NCI-H146 treated with DMSO at 0.1 percent for 48 hours (cell line): ENCODE measurements at regions not wholly inside any gene's neighbourhood (a gene's known extent, or its start where the extent isn't known, plus 50 kb on each side); places are given as distances from the start of the nearest gene placed in this dataset.
"Not testable (repeated sequence)": the region's sequence is repeated elsewhere in the genome, so short reads cannot be mapped to it uniquely, and the experiment has no call there.

Experiments
- DNase-seq: peaks from one replicate; lab custom pipeline; 2025; ENCODE audit not compliant: unreplicated experiment; lab: John Stamatoyannopoulos, UW

GRCh38 chr4:116342143-116342542 lies 743.2 kb downstream of the TRAM1L1 start:
- no peak for DNase-seq

DNA sequence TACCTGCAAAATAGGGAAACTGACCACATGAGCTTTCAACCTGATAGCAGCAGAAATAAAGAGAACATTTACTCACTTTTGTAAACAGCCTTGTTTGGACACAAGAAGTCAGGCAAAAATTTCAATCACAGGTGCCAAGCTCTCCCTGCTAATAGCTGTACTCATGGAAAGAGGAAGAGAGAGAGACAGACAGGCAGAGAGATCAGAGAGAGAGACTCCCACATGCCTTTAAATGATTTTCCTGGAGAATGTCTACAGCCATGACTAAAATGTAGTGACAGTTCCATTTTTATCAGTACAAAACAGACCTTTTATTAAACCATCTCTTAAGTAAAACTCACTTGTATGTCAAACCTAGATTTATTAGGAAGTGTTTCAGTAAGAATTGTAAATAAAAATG lies 752.9 kb downstream of the TRAM1L1 start:
- DNase-seq = no peak

DNA sequence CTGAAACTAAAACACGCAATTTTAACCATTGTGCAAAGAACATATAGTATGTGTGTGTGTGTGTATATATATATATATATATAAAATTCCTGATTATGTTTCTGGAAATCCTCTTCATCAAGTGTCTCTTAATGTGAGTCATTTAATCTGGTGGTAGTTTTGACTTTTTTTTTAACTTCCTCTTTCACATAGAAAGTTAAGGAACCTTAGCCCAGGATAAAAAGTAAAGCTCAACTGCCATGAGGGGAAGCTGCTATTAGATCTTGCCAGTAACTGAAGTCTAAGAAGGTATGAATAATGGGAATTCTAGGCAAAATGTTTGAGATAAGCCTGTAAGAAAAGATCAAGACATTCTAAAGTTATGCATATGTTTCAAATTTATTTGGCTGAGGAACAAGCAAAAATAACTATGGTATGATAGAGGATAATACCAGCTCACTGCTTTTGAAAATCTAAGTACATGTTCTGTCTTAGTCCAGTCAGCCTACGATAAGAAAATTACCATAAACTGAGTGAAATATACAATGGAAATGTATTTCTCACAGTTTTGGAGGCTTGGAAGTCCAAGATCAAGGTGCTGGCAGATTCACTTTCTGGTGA lies 757.0 kb downstream of the TRAM1L1 start:
- no peak for DNase-seq

DNA sequence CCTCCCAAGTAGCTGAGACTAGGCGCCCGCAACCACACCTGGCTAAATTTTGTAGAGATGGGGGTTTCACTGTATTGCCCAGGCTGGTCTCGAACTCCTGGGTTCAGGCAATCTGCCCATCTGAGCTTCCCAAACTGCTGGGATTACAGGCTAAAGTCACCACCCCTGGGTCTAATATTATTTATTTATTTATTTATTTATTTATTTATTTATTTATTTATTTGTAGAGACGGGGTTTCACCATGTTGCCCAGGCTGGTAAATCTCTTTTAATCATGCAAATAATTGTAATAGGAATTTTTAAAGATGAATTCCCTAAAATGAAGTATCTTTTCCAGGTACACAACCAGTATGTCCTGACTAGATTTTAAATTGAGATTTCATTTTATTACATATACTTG lies 761.8 kb downstream of the TRAM1L1 start:
- DNase-seq = no peak

- DNase-seq = no peak
These were observed 763.9 kb downstream of the TRAM1L1 start for GRCh38 chr4:116321471-116321870.

- DNase-seq = no peak
These were observed 764.5 kb downstream of the TRAM1L1 start for GRCh38 chr4:116320859-116321258.

DNA sequence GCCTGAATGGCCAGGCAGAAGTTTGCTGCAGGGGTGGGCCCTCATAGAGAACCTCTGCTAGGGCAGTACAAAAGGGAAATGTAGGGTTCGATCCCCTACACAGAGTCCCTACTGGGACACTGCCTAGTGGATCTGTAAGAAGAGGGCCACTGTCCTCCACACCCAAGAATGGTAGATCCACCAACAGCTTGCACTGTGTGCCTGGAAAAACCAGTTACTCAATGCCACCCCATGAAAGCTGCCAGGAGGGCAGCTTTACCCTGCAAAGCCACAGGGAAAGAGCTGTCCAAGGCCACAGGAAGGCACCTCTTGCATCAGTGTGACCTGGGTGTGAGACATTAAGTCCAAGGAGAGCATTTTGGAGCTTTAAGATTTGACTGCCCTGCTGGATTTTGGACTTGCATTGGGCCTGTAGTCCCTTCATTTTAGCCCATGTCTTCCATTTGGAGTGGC lies 781.6 kb downstream of the TRAM1L1 start:
- no peak for DNase-seq

DNA sequence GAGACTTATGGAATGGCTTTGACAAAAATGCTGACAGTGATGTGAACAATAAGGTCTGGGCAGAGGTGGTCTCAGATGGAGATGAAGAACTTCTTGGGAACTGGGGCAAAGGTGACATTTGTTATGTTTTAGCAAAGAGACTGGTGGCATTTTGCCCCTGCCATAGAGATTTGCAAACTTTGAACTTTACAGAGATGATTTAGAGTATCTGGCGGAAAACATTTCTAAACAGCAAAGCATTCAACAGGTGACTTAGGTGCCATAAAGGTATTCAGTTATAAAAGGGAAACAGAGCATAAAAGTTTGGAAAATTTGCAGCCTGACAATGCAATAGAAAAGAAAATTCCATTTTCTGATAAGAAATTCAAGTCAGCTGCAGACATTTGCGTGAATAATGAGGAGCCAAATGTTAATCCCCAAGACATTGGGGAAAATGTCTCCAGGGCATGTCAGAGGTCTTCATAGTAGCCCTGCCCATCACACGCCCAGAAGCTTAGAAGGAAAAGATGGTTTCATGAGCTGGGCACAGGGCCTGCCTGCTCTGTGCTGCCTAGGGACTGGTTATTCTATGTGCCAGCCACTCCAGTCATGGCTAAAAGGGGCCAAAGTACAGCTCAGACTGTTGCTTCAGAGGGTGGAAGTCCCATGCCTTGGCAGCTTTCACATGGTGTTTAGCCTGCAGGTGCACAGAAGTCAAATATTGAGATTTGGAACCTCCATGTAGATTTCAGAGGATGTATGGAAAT lies 782.2 kb downstream of the TRAM1L1 start:
- DNase-seq = no peak

GRCh38 chr4:116275006-116275405 lies 810.4 kb downstream of the TRAM1L1 start:
- DNase-seq = no peak

- no peak for DNase-seq
These were observed 813.0 kb downstream of the TRAM1L1 start for GRCh38 chr4:116272336-116272735.

GRCh38 chr4:116260931-116261330 lies 824.4 kb downstream of the TRAM1L1 start:
- not testable (repeated sequence) for DNase-seq

- no peak for DNase-seq
These were observed 840.6 kb downstream of the TRAM1L1 start for GRCh38 chr4:116244771-116245170.

- DNase-seq = no peak
These were observed 841.9 kb downstream of the TRAM1L1 start for GRCh38 chr4:116243431-116243830.

- no peak for DNase-seq
These were observed 851.4 kb downstream of the TRAM1L1 start for GRCh38 chr4:116233971-116234370.

GRCh38 chr4:116231999-116232398 lies 853.4 kb downstream of the TRAM1L1 start:
- DNase-seq = not testable (repeated sequence)

GRCh38 chr4:116229420-116229819 lies 856.0 kb downstream of the TRAM1L1 start:
- DNase-seq = no peak

DNA sequence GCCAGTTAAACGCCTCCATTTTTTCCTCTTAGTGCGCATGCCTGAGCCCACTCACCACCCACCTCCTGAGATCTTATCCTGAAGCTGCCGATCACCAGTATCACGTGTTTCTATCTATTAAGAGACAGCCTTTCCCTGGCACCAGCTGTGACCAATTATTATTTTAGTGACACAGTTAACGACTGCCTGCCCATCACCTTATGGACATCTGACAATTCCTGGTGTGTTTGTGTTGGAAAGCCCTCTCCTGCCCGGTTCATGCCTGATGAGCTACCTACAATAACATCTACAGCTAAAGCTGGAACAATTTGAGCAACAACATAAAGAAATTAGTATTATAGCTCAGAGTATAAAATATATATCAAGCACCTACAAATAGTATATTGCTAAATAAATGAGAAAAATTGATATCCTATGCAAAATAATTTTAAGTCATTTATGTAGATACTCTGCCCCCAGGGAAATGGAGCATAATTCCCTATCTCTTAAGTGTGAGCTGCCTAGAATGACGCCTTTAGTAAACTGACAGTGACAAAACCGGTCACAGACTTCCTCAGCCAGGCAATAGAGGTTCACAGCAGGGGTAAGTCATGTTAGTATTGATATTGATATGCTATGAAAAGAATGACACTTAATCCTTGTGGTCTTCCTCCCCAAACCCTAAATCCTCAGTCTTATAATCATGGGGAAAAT lies 862.2 kb downstream of the TRAM1L1 start:
- DNase-seq = peak; percentile 14

GRCh38 chr4:116217781-116218180 lies 867.6 kb downstream of the TRAM1L1 start:
- DNase-seq = no peak

- no peak for DNase-seq
These were observed 869.8 kb downstream of the TRAM1L1 start for GRCh38 chr4:116215622-116216021.

- DNase-seq = no peak
These were observed 882.9 kb downstream of the TRAM1L1 start for GRCh38 chr4:116202524-116202923.

DNA sequence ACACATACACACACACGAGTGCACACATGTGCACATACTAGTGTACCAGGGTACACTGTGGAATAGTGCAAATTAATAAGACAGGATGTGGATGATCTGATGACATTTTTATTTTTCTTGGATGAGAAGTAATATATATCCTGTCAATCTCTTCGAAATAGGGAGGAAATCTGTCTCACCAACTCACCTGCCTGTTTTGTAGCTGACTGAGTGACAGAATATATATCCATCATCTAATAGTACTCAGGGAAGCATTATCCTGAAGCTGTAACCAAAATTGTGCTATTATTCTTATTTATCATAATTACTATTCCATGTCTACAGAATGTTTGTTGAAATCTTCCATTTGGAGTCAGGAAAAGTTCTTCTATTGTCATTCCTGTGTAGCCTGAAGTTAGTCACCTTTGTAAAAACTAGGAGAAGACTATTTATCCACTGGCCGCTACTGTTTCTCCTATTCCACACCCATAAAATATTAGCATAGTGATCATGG lies 888.0 kb downstream of the TRAM1L1 start:
- DNase-seq = no peak

DNA sequence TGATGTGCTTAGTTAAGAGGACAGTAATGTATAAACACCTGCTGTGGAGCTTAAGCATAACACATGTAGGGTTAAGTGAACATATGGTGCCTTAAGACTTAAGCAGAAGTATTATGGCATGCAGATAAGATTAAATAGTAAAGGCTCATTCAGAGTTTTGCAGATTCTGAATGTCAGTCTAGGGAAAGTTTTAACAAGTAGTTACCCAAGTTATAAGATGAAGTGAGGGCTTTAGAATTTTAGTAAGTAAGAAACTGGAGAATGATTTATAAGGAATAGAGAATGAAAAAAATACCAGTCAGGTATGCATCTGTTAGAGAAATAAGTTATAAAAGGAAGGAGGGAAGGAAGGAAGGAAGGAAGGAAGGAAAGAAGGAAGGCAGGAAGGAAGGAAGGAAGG lies 902.1 kb downstream of the TRAM1L1 start:
- no peak for DNase-seq
